Activated T-cell treated with anti-CD3 and anti-CD28 coated beads, Interleukin-2, amount 50 U/mL, for 24 hours (primary cell): ENCODE measurements at regions not wholly inside any gene's neighbourhood (a gene's known extent, or its start where the extent isn't known, plus 50 kb on each side); places are given as distances from the start of the nearest gene placed in this dataset.
A peak's percentile ranks its signal among the peaks of the same experiment; 100 is the strongest.

Experiments used
- DNase-seq: peaks from one replicate; pipeline ENCODE4 v3.0.0-alpha.2; 2020
- H3K27ac Mint-ChIP-seq: 2 replicates; pipeline ENCODE4 v1.8.0; 2020; ENCODE audit warnings: mild to moderate bottlenecking, mixed read lengths
- H3K27me3 Mint-ChIP-seq: 2 replicates; pipeline ENCODE4 v1.8.0; 2020; ENCODE audit warnings: mixed read lengths
- H3K36me3 Mint-ChIP-seq: 2 replicates; pipeline ENCODE4 v1.8.0; 2020; ENCODE audit warnings: low read depth, mixed read lengths
- H3K4me1 Mint-ChIP-seq: 2 replicates; pipeline ENCODE4 v1.8.0; 2020; ENCODE audit warnings: low read depth, mixed read lengths
- H3K4me3 Mint-ChIP-seq: 2 replicates; pipeline ENCODE4 v1.8.0; 2020; ENCODE audit warnings: mild to moderate bottlenecking, moderate library complexity, mixed read lengths
- H3K9me3 Mint-ChIP-seq: 2 replicates; pipeline ENCODE4 v1.8.0; 2020; ENCODE audit warnings: mixed read lengths

- Mint-ChIP-seq H3K27me3 (peaks cover 21% of the 10 kb centered on the region), H3K4me1 (no peaks in the 10 kb centered on the region), H3K4me3 (no peak overlapping the region), H3K36me3 (no peaks in the 10 kb centered on the region), H3K27ac (no peak overlapping the region), H3K9me3 (no peaks in the 10 kb centered on the region)
- DNase-seq = no peak
These were observed 203.8 kb upstream of the MCTP2 start for GRCh38 chr15:94027581-94027980.

DNA sequence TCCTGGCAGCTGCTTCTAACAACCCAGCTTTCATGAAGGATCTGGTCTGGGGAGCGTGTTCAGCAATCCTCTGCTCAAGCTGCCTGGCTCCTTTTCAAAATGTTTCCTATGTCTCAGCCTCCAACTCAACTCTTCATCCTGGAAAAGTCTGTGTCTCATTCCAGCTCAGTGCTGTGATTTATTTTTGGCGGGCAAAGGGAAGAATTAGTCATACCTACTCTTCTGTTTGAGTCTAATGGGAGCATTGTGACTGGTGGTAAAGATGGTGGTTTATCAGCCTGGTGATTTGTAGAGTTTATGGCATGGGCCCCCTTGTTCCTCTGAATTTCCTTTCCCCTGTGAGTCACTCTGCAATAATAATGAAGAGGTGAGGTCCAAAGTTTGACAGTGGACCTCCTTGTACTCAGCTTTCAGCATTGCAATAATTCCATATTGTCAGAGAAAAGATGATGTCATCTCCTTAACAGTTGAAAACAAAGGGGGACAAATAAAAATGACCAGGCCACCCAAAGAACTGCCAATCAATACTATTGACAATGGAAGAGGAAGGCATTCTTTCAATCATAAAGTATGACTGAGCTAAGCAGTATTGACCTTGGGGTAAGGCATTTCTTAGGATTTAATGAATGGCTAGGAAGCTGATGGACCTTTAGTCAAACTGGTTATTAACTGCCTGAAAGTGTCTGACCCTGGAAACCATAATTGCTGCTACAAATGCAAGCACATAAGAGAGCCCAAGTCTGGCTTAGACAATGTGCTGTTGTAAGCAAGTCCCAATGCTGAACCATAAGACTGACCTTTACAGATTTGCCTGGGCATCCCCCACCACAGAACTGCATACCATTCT lies 204.7 kb upstream of the MCTP2 start:
- Mint-ChIP-seq H3K4me1 (no peaks in the 10 kb centered on the region), H3K4me3 (no peak overlapping the region), H3K27me3 (peaks cover 24% of the 10 kb centered on the region), H3K9me3 (no peaks in the 10 kb centered on the region), H3K36me3 (no peaks in the 10 kb centered on the region), H3K27ac (no peak overlapping the region)
- no peak for DNase-seq

GRCh38 chr15:94023531-94023930 lies 207.8 kb upstream of the MCTP2 start:
- no peaks in the 10 kb centered on the region for H3K9me3 Mint-ChIP-seq
- H3K4me1 Mint-ChIP-seq = no peaks in the 10 kb centered on the region
- no peak overlapping the region for H3K4me3 Mint-ChIP-seq
- peaks cover 21% of the 10 kb centered on the region for H3K27me3 Mint-ChIP-seq
- no peaks in the 10 kb centered on the region for H3K36me3 Mint-ChIP-seq
- no peak for DNase-seq
- no peak overlapping the region for H3K27ac Mint-ChIP-seq

- H3K36me3 Mint-ChIP-seq = no peaks in the 10 kb centered on the region
- no peak overlapping the region for H3K4me3 Mint-ChIP-seq
- peaks cover 17% of the 10 kb centered on the region for H3K27me3 Mint-ChIP-seq
- no peaks in the 10 kb centered on the region for H3K9me3 Mint-ChIP-seq
- no peak for DNase-seq
- H3K4me1 Mint-ChIP-seq = no peaks in the 10 kb centered on the region
- no peak overlapping the region for H3K27ac Mint-ChIP-seq
These were observed 209.6 kb upstream of the MCTP2 start for GRCh38 chr15:94021621-94022320.

- DNase-seq = no peak
- H3K27ac Mint-ChIP-seq = no peak overlapping the region
- H3K4me1 Mint-ChIP-seq = no peaks in the 10 kb centered on the region
- H3K4me3 Mint-ChIP-seq = no peak overlapping the region
- H3K36me3 Mint-ChIP-seq = no peaks in the 10 kb centered on the region
- peaks cover 17% of the 10 kb centered on the region for H3K27me3 Mint-ChIP-seq
- H3K9me3 Mint-ChIP-seq = no peaks in the 10 kb centered on the region
These were observed 212.3 kb upstream of the MCTP2 start for GRCh38 chr15:94019062-94019461.

DNA sequence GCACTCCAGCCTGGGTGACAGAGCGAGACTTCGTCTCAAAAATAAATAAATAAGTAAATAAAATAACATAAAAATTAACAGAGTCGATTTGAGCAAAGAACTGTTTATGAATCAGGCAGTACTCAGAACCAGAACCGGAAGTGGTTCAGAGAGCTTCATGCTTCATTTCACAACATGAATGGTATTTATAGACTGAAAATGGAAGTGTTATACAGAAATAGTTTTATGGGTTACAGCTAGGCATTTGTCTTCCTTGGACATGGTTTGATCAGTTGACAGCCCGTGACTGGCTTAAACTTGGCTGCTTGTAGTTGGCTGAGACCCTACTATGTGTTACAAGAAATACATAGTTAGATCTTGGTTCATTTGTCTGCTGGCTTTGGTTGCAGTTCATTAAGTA lies 216.0 kb upstream of the MCTP2 start:
- H3K9me3 Mint-ChIP-seq = no peaks in the 10 kb centered on the region
- H3K4me1 Mint-ChIP-seq = peaks cover 7% of the 10 kb centered on the region
- no peaks in the 10 kb centered on the region for H3K36me3 Mint-ChIP-seq
- no peak overlapping the region for H3K4me3 Mint-ChIP-seq
- H3K27ac Mint-ChIP-seq = no peak overlapping the region
- no peak for DNase-seq
- peaks cover 17% of the 10 kb centered on the region for H3K27me3 Mint-ChIP-seq

DNA sequence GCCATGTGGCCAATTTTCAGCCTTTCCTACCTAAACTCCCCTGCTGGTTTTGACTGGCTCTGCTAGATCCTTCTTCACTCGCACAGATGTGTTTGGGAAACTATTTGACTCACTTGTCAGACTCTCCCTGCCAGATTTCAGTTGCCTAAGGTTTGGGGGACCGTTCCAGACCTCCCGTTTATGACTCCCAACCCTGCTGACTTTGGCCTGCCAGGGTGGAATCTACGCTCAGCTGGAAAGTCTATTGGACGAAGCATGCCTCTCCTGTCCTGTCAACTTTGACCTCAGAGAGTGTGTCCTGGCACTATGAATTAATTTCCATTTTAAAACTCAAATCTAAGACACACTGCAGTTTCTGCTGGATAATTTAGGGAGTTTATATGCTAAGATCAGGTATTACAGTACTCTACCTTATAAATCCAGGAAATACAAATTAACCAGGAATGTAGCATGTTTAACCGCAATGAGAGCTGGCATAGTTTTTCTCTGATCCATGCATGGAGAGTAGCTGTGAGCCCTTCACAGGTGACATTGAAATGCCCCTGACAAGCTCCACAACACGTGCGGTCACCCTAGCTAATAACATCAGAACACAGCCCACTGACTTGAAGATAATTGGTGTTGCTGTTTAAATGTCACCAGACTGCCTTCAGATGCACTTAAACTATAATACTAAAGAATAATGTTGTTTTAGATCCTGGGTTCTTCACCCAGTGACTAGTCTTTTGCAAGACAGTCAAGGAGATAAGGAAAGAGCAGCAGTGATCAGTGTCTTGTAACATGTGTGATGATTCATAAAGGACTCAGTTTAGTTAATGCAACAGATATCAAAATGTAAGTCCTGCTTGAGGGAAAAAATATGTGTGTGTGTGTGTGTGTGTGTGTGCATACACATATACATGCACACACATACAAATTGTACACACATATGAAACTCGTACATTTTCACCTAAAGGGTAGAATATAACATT lies 223.0 kb upstream of the MCTP2 start:
- no peak for DNase-seq
- Mint-ChIP-seq H3K36me3 (no peaks in the 10 kb centered on the region), H3K4me3 (no peak overlapping the region), H3K27ac (no peak overlapping the region), H3K27me3 (peaks cover 5% of the 10 kb centered on the region), H3K4me1 (peaks cover 7% of the 10 kb centered on the region), H3K9me3 (no peaks in the 10 kb centered on the region)

DNA sequence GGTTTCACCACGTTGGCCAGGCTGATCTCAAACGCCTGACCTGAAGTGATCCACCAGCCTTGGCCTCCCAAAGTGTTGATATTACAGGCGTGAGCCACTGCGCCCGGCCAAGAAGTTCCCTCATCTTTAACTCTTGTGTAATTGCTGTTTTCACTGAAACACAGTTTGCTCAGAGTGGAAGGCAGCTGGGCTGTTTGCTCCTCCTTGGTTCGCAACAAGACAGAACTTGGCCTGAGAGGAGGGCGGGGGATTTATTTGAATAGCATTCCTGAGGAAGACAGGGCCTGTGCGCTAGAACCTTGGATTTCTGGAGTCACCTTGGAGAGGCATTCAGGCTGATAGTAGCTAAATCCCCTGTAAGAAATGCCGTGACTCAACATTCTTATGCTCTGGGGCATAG lies 226.7 kb upstream of the MCTP2 start:
- H3K27ac Mint-ChIP-seq = no peak overlapping the region
- H3K9me3 Mint-ChIP-seq = no peaks in the 10 kb centered on the region
- no peaks in the 10 kb centered on the region for H3K36me3 Mint-ChIP-seq
- no peak overlapping the region for H3K4me3 Mint-ChIP-seq
- H3K27me3 Mint-ChIP-seq = no peaks in the 10 kb centered on the region
- no peaks in the 10 kb centered on the region for H3K4me1 Mint-ChIP-seq
- no peak for DNase-seq

- no peak overlapping the region for H3K4me3 Mint-ChIP-seq
- no peak for DNase-seq
- H3K27ac Mint-ChIP-seq = no peak overlapping the region
- no peaks in the 10 kb centered on the region for H3K4me1 Mint-ChIP-seq
- no peaks in the 10 kb centered on the region for H3K27me3 Mint-ChIP-seq
- no peaks in the 10 kb centered on the region for H3K36me3 Mint-ChIP-seq
- no peaks in the 10 kb centered on the region for H3K9me3 Mint-ChIP-seq
These were observed 229.3 kb upstream of the MCTP2 start for GRCh38 chr15:94002041-94002440.

- Mint-ChIP-seq H3K4me1 (no peaks in the 10 kb centered on the region), H3K27ac (no peak overlapping the region), H3K27me3 (no peaks in the 10 kb centered on the region), H3K36me3 (no peaks in the 10 kb centered on the region), H3K4me3 (no peak overlapping the region), H3K9me3 (no peaks in the 10 kb centered on the region)
- DNase-seq = no peak
These were observed 230.0 kb upstream of the MCTP2 start for GRCh38 chr15:94001255-94001801.

- Mint-ChIP-seq H3K9me3 (no peaks in the 10 kb centered on the region), H3K27ac (no peak overlapping the region), H3K4me3 (no peak overlapping the region), H3K36me3 (no peaks in the 10 kb centered on the region), H3K4me1 (no peaks in the 10 kb centered on the region), H3K27me3 (no peaks in the 10 kb centered on the region)
- DNase-seq = no peak
These were observed 230.8 kb upstream of the MCTP2 start for GRCh38 chr15:94000606-94001005.

DNA sequence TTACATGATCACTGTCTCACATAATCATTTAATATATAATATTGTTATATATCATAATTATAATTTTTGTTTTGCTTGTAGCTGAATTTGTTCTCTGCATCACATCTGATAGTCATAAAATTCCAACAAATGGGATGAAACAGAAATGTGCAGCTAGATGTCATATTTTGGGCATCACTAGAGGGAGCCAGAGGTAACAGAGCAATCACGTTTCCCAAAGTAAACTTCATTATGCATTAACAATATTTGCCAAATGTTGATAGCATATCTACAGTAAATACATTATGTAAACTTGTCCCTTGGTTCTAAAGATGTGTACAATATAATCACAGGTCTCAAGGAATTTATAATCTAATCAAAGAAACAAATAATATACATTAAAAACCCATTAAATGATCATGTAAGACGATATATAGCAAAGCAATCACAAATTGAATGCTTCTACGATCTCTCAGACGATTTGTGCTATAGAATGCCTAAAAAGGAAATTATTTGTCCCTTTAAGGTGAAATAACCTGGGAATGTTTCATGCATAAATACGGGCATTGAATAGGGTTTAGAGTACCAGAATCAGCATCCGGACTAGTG lies 234.2 kb upstream of the MCTP2 start:
- DNase-seq = no peak
- H3K36me3 Mint-ChIP-seq = no peaks in the 10 kb centered on the region
- no peak overlapping the region for H3K27ac Mint-ChIP-seq
- H3K27me3 Mint-ChIP-seq = no peaks in the 10 kb centered on the region
- H3K9me3 Mint-ChIP-seq = no peaks in the 10 kb centered on the region
- H3K4me3 Mint-ChIP-seq = no peak overlapping the region
- H3K4me1 Mint-ChIP-seq = no peaks in the 10 kb centered on the region

- no peaks in the 10 kb centered on the region for H3K9me3 Mint-ChIP-seq
- peaks cover 20% of the 10 kb centered on the region for H3K4me1 Mint-ChIP-seq
- DNase-seq = no peak
- H3K27me3 Mint-ChIP-seq = no peaks in the 10 kb centered on the region
- H3K36me3 Mint-ChIP-seq = no peaks in the 10 kb centered on the region
- H3K27ac Mint-ChIP-seq = no peak overlapping the region
- H3K4me3 Mint-ChIP-seq = no peak overlapping the region
These were observed 241.8 kb upstream of the MCTP2 start for GRCh38 chr15:93989440-93989998.

- H3K4me1 Mint-ChIP-seq = peaks cover 20% of the 10 kb centered on the region
- H3K27me3 Mint-ChIP-seq = no peaks in the 10 kb centered on the region
- no peaks in the 10 kb centered on the region for H3K36me3 Mint-ChIP-seq
- no peak overlapping the region for H3K4me3 Mint-ChIP-seq
- no peaks in the 10 kb centered on the region for H3K9me3 Mint-ChIP-seq
- DNase-seq = no peak
- peak overlapping the region; percentile 16 for H3K27ac Mint-ChIP-seq
These were observed 244.3 kb upstream of the MCTP2 start for GRCh38 chr15:93987068-93987467.
